ENCODE measurements at regions not wholly inside any gene's neighbourhood (a gene's known extent, or its start where the extent isn't known, plus 50 kb on each side); places are given as distances from the start of the nearest gene placed in this dataset.

GRCh38 chr17:71969500-71969899, 151.3 kb upstream of the SOX9 start:
- no peak for DNase-seq

DNA sequence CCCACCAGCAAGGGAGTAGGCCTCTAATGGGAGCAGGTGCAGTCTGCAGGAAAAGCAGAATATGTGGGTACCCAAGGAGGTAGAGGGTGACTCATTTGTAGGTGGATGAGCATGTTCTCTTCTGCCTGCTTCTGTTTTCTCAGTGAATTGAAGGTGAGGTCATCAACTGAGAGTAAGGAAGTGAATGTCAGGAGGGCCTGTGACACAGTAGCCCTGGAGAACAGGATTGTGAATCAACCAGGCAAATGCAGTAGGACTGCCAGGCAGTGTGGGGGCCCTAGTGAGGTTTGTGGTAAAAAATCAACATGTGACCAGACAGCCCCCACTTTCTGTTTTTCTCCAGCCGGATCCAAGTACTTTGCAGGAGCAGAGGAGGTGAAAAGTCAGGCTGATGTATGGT, 150.5 kb upstream of the SOX9 start:
- DNase-seq: no peak

DNA sequence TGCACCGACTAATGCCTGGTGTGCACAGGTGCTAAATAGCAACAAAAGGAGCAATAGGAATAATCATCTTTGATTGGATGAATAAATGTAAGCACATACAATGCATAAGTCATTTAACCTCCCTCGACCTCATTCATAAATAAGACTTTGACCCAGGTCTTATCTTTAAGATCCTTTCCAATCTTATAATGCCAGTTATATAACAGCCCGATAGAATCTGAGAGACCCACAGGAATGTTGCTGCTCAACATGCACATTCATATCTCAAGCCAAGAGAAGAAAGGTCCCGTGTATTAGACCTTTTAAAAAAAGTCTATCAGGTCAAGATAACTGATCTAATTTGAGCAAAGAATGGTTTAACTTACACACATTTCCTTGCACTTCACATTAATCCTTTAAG, 146.8 kb upstream of the SOX9 start:
- DNase-seq: no peak

GRCh38 chr17:71975331-71975801, 145.5 kb upstream of the SOX9 start:
- no peak for DNase-seq

DNA sequence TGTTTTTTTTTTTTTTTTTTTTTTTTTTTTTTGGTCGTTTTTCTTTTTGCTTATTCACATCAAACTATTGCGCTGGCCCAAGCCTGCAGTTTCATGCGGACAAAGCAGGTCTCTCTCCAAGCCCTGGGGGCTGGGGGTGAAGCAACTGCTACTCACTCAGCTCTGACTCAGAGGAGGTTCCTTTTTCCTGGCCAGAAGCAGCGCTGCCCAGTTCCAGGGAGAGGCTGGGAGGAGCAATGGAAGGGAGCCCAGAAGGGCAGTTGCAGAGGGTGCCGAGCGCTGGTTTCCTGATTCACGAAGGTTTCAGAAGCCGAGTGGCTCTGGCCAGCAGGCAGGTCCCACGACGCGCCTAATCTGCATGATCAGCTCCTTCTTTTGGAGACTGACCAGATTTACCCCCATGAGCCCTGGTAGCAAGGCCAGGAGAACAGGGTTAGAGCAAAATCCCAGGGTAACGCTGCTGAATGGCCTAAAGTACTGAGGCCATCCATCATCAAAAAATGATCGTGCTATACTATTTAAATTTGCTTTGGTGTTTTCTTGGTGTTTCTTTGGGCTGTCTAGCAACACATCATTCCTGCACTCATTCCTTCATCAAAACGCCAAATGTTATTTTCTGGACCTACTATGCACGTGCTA, 144.7 kb upstream of the SOX9 start:
- no peak for DNase-seq

DNA sequence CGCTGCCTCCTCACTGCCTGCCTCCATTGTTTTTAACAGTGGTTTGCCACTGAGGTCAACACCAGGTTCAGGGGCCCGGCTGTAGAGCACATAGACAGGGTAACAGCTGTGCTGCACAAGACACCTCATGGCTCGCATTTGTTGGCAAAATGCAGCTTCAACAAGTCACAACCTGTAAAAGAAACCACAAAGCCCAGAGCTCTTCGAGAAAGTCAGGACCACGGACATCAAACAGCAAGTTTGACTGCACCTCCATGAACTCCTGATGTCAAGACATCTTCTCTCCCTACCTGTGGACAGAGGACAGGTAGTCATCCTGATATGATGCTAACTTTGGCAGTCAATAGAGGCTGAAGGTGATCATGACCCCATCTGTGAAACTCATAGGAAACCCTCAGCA, 142.4 kb upstream of the SOX9 start:
- DNase-seq: no peak

DNA sequence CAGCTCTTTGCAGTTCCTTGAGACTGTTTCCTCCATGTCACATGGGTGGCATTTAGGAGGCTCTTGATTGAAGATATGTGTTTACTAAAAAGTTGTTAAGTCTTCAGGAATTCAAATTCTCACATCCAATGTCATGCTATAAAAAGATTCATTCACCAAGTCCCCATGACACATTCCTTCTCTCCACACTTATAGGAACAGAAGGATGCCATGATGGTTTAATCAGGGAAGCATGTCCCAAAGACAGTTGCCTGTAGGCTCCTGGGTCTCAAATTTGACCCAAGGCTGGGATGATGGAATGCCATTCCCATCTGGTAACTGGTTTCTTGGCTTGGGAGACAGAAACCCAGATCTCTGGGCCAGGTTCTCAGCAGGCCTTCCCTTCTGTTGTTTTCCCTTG, 140.6 kb upstream of the SOX9 start:
- DNase-seq: no peak

- DNase-seq: no peak
These were observed 137.0 kb upstream of the SOX9 start for GRCh38 chr17:71983828-71984227.

- DNase-seq: no peak
These were observed 135.4 kb upstream of the SOX9 start for GRCh38 chr17:71985111-71986039.

DNA sequence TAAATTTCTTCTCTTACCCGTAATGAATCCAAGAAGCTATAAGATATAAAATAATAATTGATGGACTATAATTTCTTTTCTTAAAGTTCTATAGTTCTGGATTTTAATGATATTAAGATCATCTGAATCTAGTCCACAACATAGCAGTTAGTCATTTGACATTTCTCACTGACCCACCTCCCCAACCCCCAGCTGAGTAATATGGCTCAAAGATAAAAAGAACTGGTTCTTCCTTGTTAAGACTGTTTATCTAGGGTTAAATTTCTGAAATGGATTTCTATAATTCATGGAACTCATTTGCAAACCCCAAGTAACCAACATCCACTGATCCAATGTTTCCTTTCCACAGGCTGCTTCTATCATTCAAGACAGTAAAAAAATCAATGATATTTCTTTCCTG, 133.9 kb upstream of the SOX9 start:
- no peak for DNase-seq

GRCh38 chr17:71987634-71988033, 133.2 kb upstream of the SOX9 start:
- DNase-seq: no peak

- DNase-seq: no peak
These were observed 131.7 kb upstream of the SOX9 start for GRCh38 chr17:71989117-71989516.

DNA sequence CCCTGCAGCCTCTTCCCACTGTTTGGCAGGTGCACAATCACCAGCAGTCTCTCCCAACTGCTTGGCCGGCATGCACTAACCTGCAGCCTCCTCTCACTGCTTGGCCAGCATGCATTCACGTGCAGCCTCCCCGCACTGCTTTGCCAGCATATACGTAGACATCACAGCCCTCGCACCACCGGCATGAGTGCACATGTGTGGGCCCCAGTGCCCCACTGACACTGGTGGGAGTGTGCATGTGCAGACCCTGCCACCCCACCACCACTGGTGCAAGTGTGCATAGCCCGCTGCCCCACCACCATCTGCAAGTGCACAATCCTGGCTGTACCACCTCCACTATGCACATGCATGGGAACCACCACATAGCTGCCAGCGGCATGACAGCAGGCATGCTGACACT, 127.5 kb upstream of the SOX9 start:
- no peak for DNase-seq

DNA sequence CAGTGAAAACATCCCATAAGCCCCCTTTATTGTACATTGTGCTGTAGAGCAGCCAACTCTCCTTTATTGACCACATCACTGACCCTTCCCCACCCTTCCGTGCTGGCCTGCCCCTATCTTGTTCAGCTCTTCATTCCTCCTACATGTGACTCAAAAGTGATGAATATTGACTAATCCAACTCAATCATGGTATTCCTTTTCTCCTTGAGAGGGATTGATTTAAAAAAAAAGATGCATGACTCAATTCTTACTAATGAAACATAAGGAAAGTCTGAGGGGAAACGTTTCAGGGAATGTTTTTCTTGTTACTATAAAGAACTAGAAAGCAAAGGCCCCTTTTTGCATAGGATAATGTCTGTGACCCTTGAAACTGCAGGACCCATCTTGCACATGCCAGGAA, 125.2 kb upstream of the SOX9 start:
- DNase-seq: no peak

DNA sequence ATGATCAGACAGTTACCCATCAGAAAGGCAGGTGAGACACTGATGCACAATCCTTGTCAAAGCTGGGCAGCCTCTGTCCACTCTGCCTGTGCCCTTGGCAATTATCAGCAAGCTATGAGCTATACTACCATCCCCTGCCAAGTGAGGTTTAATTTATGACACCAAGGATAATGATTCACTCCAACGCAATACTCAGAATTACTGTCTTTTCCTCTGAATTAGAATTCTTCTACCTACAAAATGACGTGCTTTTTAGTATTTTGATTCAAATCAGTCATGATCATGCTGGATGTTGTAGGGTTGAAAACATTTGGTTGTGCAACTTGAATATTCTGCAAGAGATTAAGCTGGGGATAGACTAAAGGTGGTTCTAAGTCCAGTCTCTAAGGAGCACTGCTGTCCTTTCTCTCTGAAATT, 116.8 kb upstream of the SOX9 start:
- DNase-seq: no peak

- no peak for DNase-seq
These were observed 116.0 kb upstream of the SOX9 start for GRCh38 chr17:72004611-72005331.

- no peak for DNase-seq
These were observed 115.3 kb upstream of the SOX9 start for GRCh38 chr17:72005332-72006163.

DNA sequence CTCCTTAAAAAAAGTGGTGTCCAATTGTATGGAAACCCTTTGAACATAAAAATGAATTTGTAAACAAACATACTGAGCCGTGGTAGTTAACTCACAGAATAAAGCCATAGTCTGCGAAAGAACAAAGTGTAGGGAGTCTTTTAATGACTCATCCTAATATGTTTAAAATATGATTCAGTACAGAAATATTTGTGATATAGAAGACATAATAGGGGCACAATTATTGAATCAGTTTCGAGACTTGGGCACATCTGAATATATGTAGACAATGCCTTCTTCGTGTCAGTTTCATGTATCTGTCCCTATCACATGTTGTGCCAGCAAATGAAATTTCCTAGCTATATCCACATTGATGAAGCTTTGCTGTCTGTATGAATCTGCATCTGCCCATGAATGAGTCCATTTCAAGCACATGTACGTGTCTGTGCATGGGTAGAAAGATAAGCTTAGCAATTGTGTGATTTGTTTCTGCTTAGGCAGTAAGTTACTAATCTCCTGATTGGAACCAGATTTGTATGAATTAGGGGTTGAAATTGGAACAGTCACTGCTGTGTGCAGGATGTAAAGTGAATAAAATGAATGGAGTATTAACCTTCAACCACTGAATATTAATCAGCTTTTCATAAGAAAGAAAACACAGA, 112.5 kb upstream of the SOX9 start:
- DNase-seq: no peak

DNA sequence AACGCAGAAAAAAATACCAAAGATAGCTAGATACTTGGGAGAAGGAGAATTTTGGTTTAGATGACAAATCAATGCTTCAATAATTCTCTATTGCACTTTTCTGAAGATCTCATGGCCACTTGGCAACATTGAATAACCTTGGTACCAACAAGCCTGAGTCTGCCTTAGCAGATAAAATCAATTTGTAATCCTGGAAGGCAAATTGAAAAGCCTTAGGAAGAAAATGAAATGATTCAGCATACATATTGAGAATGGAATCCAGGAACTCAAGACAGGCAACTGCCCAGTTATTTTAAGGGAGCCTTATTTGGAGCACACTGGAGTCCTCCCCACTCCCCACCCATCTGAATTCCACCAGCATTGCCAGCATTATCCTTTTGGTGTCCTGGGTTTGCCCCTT, 109.3 kb upstream of the SOX9 start:
- DNase-seq: no peak

DNA sequence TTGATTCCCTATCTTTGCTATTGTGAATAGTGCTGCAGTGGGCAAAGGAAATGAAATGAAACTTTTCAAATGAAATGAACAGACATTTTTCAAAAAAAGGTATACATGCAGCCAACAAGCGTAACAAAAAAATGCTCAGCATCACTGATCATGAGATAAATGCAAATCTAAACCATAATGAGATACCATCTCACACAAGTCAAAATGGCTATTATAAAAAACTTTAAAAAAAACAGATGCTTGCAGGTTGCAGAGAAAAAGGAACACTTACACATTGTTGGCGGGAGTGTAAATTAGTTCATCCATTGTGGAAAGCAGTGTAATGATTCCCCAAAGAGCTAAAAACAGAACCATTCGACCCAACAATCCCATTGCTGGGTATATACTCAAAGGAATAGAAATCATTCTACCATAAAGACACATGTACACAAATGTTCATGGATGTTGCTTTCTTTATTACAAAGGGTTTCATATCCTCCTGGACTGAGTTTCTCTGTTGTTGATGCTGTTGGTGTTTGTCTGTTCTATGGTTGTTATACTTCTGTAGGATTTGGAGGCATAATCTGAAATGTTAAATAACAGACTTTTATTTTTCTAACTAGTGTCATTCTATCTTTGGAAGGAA, 99.3 kb upstream of the SOX9 start:
- DNase-seq: no peak

Measured in CD4-positive, alpha-beta T cell treated with Interleukin-12 subunit alpha and Interleukin-12 subunit beta, for 1 hour (primary cell).